GF-D8 (cell line): ENCODE measurements at regions not wholly inside any gene's neighbourhood (a gene's known extent, or its start where the extent isn't known, plus 50 kb on each side); places are given as distances from the start of the nearest gene placed in this dataset.

ENCODE experiments used
- DNase-seq: peaks from one replicate; lab custom pipeline; 2025; lab: John Stamatoyannopoulos, UW

- DNase-seq: no peak
Measured at GRCh38 chr5:54610197-54610944, 92.8 kb downstream of the SNX18 start.

GRCh38 chr5:54608423-54609085, 91.0 kb downstream of the SNX18 start:
- no peak for DNase-seq

GRCh38 chr5:54607006-54607405, 89.4 kb downstream of the SNX18 start:
- DNase-seq: no peak

GRCh38 chr5:54603372-54603771, 85.8 kb downstream of the SNX18 start:
- DNase-seq: no peak

GRCh38 chr5:54602475-54602874, 84.9 kb downstream of the SNX18 start:
- no peak for DNase-seq

- no peak for DNase-seq
Measured at GRCh38 chr5:54601411-54602230, 84.1 kb downstream of the SNX18 start.
